ENCODE measurements at regions not wholly inside any gene's neighbourhood (a gene's known extent, or its start where the extent isn't known, plus 50 kb on each side); places are given as distances from the start of the nearest gene placed in this dataset.

DNA sequence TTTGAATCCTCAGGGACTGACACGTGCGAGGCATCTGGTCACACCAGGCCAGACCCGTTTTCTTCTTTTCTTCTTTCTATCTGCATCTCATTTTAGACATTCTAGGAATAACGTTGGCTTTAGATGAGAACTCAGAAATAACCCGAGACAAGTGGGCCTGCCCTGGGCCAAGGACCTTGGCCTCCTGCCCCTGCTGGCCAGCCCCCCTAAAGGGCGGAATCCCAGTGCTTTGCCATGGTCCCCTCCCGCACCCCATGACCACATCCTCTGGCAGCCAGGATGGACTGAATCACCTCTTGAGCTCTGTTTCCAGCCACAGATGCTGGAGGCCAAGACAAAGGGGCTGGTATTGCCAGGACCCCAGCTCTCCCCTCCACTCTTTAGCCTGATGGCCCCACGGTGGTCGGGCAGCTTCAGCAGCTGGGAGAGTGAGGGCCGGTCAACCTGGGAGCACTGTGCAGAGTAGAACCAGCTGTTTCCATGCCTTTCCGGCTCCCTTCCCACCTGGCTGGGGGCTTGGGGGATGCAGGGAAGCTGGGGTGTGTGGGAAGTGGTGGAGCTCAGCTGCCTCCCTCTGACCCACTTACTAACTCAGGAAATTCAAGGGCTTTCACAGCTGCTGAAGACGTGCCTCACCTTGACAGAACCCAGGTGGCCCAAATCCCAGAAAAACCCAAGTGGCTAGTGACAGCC lies 190.9 kb downstream of the FAM43A start:
- no peak for DNase-seq (ENCODE audit: extremely low spot score)
- TF ChIP-seq LEF1 (IDR thresholded peaks at IDR 0.05; ENCODE audit: borderline replicate concordance) = no peak
- TF ChIP-seq, protein P1, sequence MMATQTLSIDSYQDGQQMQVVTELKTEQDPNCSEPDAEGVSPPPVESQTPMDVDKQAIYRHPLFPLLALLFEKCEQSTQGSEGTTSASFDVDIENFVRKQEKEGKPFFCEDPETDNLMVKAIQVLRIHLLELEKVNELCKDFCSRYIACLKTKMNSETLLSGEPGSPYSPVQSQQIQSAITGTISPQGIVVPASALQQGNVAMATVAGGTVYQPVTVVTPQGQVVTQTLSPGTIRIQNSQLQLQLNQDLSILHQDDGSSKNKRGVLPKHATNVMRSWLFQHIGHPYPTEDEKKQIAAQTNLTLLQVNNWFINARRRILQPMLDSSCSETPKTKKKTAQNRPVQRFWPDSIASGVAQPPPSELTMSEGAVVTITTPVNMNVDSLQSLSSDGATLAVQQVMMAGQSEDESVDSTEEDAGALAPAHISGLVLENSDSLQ (IDR thresholded peaks at IDR 0.05) = no peak
- no peak for TF ChIP-seq CTBP1 (IDR thresholded peaks at IDR 0.05; ENCODE audit: borderline replicate concordance)
- TF ChIP-seq NFRKB (IDR thresholded peaks at IDR 0.05) = no peak
- TF ChIP-seq ELF4 (IDR thresholded peaks at IDR 0.05) = no peak
- TF ChIP-seq FOXA1 (IDR thresholded peaks at IDR 0.05) = no peak
- TF ChIP-seq ARNT (IDR thresholded peaks at IDR 0.05) = no peak
- TF ChIP-seq HDGF (IDR thresholded peaks at IDR 0.05; ENCODE audit: borderline replicate concordance) = no peak
- TF ChIP-seq FOXK2 (IDR thresholded peaks at IDR 0.05) = no peak
- TF ChIP-seq FOXM1 (IDR thresholded peaks at IDR 0.05; ENCODE audit: borderline replicate concordance) = no peak
- TF ChIP-seq SP1 (IDR thresholded peaks at IDR 0.05) = no peak
- no peak for TF ChIP-seq TARDBP (IDR thresholded peaks at IDR 0.05)
- no peak for TF ChIP-seq BHLHE40 (IDR thresholded peaks at IDR 0.05; ENCODE audit: borderline replicate concordance)
- CTCF ChIA-PET = no interaction called here
- POLR2A ChIA-PET = no interaction called here

DNA sequence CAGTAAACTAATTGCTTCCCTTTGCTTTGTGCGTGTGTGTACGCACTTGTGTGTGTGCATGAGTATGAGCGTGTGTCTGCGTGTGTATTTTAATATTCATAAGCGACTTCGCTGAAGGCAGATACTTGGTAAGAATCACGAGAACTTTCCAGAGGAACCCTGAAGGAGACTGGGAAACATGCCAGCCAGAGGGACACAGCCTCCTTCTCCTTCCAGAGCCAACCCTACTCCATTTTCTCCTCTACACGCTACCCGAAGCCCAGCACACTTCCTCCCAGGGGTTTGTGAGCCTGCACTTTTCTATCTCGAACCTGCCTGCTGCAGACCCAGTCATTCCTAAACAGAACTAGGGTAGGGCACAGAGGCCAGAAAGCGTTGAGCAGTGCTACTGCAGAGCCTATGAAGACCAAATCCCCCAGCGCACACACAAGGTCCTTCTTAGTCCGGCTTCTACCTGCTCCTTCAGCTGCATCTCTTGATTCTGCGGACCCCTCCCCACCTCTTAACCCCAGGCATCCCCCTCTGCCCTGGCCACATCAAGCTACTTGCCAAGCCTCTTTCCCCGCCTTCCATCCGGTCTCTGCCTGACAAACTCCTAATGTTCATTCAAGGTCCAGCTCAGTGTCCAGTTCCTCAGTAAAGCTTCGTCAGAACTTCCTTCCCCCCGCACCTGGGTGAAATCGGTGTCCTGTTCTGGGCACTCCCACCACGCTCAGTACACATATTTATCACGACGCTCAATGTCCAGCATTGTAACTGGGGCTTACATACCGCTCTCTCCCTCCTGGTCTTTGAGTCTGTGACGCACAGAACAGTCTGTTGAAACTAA lies 191.8 kb downstream of the FAM43A start:
- TF ChIP-seq ELF4 (IDR thresholded peaks at IDR 0.05) = no peak
- TF ChIP-seq FOXA1 (IDR thresholded peaks at IDR 0.05) = no peak
- TF ChIP-seq BHLHE40 (IDR thresholded peaks at IDR 0.05; ENCODE audit: borderline replicate concordance) = no peak
- no peak for TF ChIP-seq SP1 (IDR thresholded peaks at IDR 0.05)
- TF ChIP-seq CTBP1 (IDR thresholded peaks at IDR 0.05; ENCODE audit: borderline replicate concordance) = no peak
- no peak for TF ChIP-seq LEF1 (IDR thresholded peaks at IDR 0.05; ENCODE audit: borderline replicate concordance)
- TF ChIP-seq FOXM1 (IDR thresholded peaks at IDR 0.05; ENCODE audit: borderline replicate concordance) = no peak
- no peak for TF ChIP-seq TARDBP (IDR thresholded peaks at IDR 0.05)
- no peak for TF ChIP-seq HDGF (IDR thresholded peaks at IDR 0.05; ENCODE audit: borderline replicate concordance)
- TF ChIP-seq FOXK2 (IDR thresholded peaks at IDR 0.05) = no peak
- no peak for TF ChIP-seq NFRKB (IDR thresholded peaks at IDR 0.05)
- TF ChIP-seq SUZ12 (IDR thresholded peaks at IDR 0.05) = no peak
- no peak for TF ChIP-seq ZNF384 (IDR thresholded peaks at IDR 0.05)
- TF ChIP-seq, protein P1 (IDR thresholded peaks at IDR 0.05) = no peak
- TF ChIP-seq ARNT (IDR thresholded peaks at IDR 0.05) = no peak
- no peak for TF ChIP-seq L3MBTL2 (conservative IDR thresholded peaks at IDR 0.05)
- DNase-seq (ENCODE audit: extremely low spot score) = no peak
- POLR2A ChIA-PET = no interaction called here
- CTCF ChIA-PET = no interaction called here

DNA sequence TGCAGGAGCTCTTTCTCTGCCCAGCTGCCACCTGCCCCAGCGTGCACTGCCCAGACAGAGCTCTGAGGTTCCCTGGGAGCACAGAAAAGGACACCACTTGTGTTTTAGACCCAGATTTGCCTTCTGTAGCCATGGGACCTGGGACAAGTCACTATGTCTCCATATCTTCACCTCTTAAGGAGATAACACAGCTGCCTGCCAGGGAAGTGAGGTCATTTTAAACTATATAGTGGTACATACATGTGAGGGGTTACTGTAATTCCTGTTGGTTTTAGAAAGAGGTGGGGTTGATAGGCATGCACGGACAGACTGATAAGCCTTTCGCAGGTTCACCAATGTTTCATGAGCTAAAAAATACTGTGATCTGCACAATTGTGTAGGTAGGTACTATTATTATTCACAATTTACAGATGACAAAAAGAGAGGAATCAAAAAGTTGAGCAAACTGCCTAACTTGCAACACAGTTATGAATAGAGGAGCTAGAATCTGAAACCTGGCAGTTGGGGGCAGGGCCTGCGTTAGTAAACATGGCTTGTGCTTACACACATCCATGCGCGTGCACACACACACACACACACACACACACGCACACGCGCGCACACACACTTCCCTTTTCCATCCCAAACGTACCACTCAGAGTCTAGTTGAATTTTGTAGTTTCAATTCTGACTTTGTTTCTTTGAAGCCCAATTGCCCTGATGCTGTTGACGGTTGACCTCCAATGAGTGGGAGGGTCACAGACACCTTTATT lies 193.6 kb downstream of the FAM43A start:
- DNase-seq (ENCODE audit: extremely low spot score) = no peak
- CTCF ChIA-PET = no interaction called here
- TF ChIP-seq FOXM1 (IDR thresholded peaks at IDR 0.05; ENCODE audit: borderline replicate concordance) (no peak), BHLHE40 (IDR thresholded peaks at IDR 0.05; ENCODE audit: borderline replicate concordance) (no peak), FOXA1 (IDR thresholded peaks at IDR 0.05) (no peak), NFRKB (IDR thresholded peaks at IDR 0.05) (no peak), SUZ12 (IDR thresholded peaks at IDR 0.05) (no peak), L3MBTL2 (conservative IDR thresholded peaks at IDR 0.05) (no peak), LEF1 (IDR thresholded peaks at IDR 0.05; ENCODE audit: borderline replicate concordance) (no peak), ZNF384 (IDR thresholded peaks at IDR 0.05) (no peak), SP1 (IDR thresholded peaks at IDR 0.05) (no peak), ARNT (IDR thresholded peaks at IDR 0.05) (no peak), FOXK2 (IDR thresholded peaks at IDR 0.05) (no peak), TARDBP (IDR thresholded peaks at IDR 0.05) (no peak), CTBP1 (IDR thresholded peaks at IDR 0.05; ENCODE audit: borderline replicate concordance) (no peak), HDGF (IDR thresholded peaks at IDR 0.05; ENCODE audit: borderline replicate concordance) (no peak), ELF4 (IDR thresholded peaks at IDR 0.05) (no peak)
- TF ChIP-seq, protein P1 (IDR thresholded peaks at IDR 0.05) = no peak
- POLR2A ChIA-PET = no interaction called here

DNA sequence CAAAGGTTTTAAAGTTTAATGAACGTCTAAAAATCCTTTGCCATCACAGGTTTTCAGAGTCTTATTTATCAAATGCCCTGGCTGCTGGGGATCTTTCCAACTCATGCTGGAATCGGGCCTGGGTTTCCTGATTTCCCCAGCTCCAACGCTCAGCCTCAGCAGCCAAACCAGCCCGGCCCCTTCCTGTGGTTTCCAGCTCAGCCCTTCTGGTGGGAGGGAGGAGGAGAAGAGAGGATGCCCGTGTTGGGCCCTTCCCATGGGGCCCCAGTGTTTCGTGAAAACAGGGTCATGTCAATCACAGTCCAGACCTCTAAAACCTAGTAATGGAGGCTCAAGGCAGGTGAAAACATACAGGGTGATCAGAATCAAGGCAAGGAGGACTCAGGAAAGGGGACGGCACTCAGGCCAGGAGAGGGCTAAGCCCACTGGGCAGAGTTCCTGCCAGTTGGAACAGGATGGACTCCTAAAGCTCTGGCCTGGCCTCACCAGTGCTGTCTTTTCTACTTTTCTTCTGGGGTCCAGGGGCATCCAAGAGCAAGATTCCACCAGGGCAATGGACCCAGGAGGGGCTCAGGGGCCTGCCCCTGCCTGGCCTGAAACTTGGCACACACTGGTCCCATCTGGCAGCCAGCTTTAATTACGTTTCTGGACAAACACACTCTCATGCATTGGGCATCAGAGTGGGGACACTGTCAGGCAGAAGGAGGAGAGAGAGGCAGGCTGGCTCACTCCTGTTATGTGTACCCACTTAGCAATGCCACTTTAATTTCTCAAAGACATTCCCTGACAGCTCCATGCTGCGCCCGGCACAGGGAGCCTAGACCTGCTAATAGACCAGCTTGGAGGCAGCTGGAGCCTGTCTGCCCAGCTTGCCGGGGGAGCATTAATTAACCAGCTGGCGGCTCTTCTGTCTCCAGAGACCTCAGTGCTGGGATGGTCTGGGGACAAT lies 194.6 kb downstream of the FAM43A start:
- CTCF ChIA-PET = no interaction called here
- no peak for DNase-seq (ENCODE audit: extremely low spot score)

More for the DNA sequence above, 194.6 kb downstream of the FAM43A start:
- TF ChIP-seq FOXK2 (IDR thresholded peaks at IDR 0.05) (no peak), HDGF (IDR thresholded peaks at IDR 0.05; ENCODE audit: borderline replicate concordance) (no peak), SUZ12 (IDR thresholded peaks at IDR 0.05) (no peak), SP1 (IDR thresholded peaks at IDR 0.05) (no peak), L3MBTL2 (conservative IDR thresholded peaks at IDR 0.05) (no peak), ARNT (IDR thresholded peaks at IDR 0.05) (no peak), BHLHE40 (IDR thresholded peaks at IDR 0.05; ENCODE audit: borderline replicate concordance) (no peak), NFRKB (IDR thresholded peaks at IDR 0.05) (no peak), ELF4 (IDR thresholded peaks at IDR 0.05) (no peak), TARDBP (IDR thresholded peaks at IDR 0.05) (no peak), ZNF384 (IDR thresholded peaks at IDR 0.05) (no peak), FOXA1 (IDR thresholded peaks at IDR 0.05) (no peak), CTBP1 (IDR thresholded peaks at IDR 0.05; ENCODE audit: borderline replicate concordance) (no peak), FOXM1 (IDR thresholded peaks at IDR 0.05; ENCODE audit: borderline replicate concordance) (no peak), LEF1 (IDR thresholded peaks at IDR 0.05; ENCODE audit: borderline replicate concordance) (no peak)
- TF ChIP-seq, protein P1 (IDR thresholded peaks at IDR 0.05) = no peak
- POLR2A ChIA-PET = no interaction called here
